Endothelial cell of umbilical vein (primary cell): ENCODE measurements at regions not wholly inside any gene's neighbourhood (a gene's known extent, or its start where the extent isn't known, plus 50 kb on each side); places are given as distances from the start of the nearest gene placed in this dataset.

Experiments used
- BruUV-seq: library from RNA; stranded (reverse); fragments of 400-500 nt; replicated peaks from 2 replicates; lab custom pipeline; 2021; lab: Mats Ljungman, UMichigan
- CTCF ChIA-PET: fragments of 300-600, 350-600 bp; sonication (Branson Sonifier 250); formaldehyde crosslinking; loops from one replicate; lab custom pipeline; 2021; ENCODE audit warnings: antibody characterized with exemption, inconsistent platforms; lab: Charles Lee
- POLR2A ChIA-PET: fragments of 300-600, 350-600 bp; sonication (Branson Sonifier 250); formaldehyde crosslinking; loops from one replicate; lab custom pipeline; 2021; ENCODE audit warnings: antibody characterized with exemption, inconsistent platforms; lab: Charles Lee
- DNase-seq: peaks from one replicate; pipeline ENCODE4 v3.0.0-alpha.2; 2011; ENCODE audit warnings: low read depth, low spot score
- FAIRE-seq: peaks from 2 replicates; lab custom pipeline; 2011; peaks lifted over from hg19 to GRCh38; lab: Jason Lieb, UNC
- H2AFZ ChIP-seq: 2 replicates; pipeline ENCODE4 v1.6.0; 2012; ENCODE audit warnings: low read depth, low read length, control low read depth, inconsistent platforms
- H3K27ac ChIP-seq: 2 replicates; pipeline ENCODE4 v1.5.1; 2011; ENCODE audit warnings: low read depth, mild to moderate bottlenecking, control low read depth, low read length, moderate library complexity; ENCODE audit not compliant: insufficient read depth
- H3K27me3 ChIP-seq, 2 experiments: 2 replicates each; pipeline versions ENCODE4 v1.6.0 to v1.6.1; 2011; ENCODE audit warnings: low read length in 2 of 2, mixed read lengths in 1 of 2; ENCODE audit not compliant: control insufficient read depth in 2 of 2, insufficient read depth in 2 of 2
- H3K36me3 ChIP-seq, 2 experiments: 2 replicates in 1 of 2; 3 replicates in 1 of 2; pipeline ENCODE4 v1.5.1; 2011; ENCODE audit warnings: low read length in 2 of 2, mild to moderate bottlenecking in 1 of 2, moderate library complexity in 1 of 2; ENCODE audit not compliant: control insufficient read depth in 2 of 2, insufficient read depth in 2 of 2; ENCODE audit errors: extremely low read depth in 1 of 2
- H3K4me1 ChIP-seq: 3 replicates; pipeline ENCODE4 v1.5.1; 2011; ENCODE audit warnings: mild to moderate bottlenecking, low read length; ENCODE audit not compliant: control insufficient read depth, insufficient read depth; ENCODE audit errors: extremely low read depth
- H3K4me2 ChIP-seq: 2 replicates; pipeline ENCODE4 v1.6.1; 2011; ENCODE audit warnings: low read length, control low read depth, mixed read lengths; ENCODE audit not compliant: insufficient read depth
- H3K4me3 ChIP-seq, 3 experiments: fragments of 200-600 bp in 1 of 3; sonication (generic), shearing (Covaris generic) in 1 of 3; replicated peaks in 1 of 3; 2 replicates each; pipeline ENCODE4 v1.5.1; 2011 to 2016; ENCODE audit warnings: control low read depth in 3 of 3, low read length in 3 of 3, mild to moderate bottlenecking in 2 of 3, inconsistent platforms in 1 of 3, low read depth in 1 of 3, moderate library complexity in 1 of 3; ENCODE audit not compliant: insufficient read depth in 1 of 3
- H3K79me2 ChIP-seq: 2 replicates; pipeline ENCODE4 v1.6.0; 2012; ENCODE audit warnings: low read length, inconsistent platforms; ENCODE audit not compliant: control insufficient read depth, insufficient read depth
- H3K9ac ChIP-seq: replicated peaks from 2 replicates; pipeline ENCODE3; 2011; ENCODE audit warnings: low read length, control low read depth; ENCODE audit not compliant: insufficient read depth; ENCODE audit errors: extremely low read depth
- H3K9me1 ChIP-seq: replicated peaks from 3 replicates; pipeline ENCODE4 v1.6.0; 2011; ENCODE audit warnings: mild to moderate bottlenecking, low read length; ENCODE audit not compliant: control insufficient read depth, insufficient read depth; ENCODE audit errors: extremely low read depth
- H3K9me3 ChIP-seq: replicated peaks from 2 replicates; pipeline ENCODE4 v1.5.1; 2012; ENCODE audit warnings: low read length, inconsistent platforms; ENCODE audit not compliant: control insufficient read depth, insufficient read depth
- H4K20me1 ChIP-seq: replicated peaks from 2 replicates; pipeline ENCODE3; 2011; ENCODE audit warnings: mild to moderate bottlenecking, low read length; ENCODE audit not compliant: control insufficient read depth, insufficient read depth; ENCODE audit errors: extremely low read depth
- EZH2 ChIP-seq: IDR thresholded peaks from 2 replicates; pipeline ENCODE4 v1.6.1; 2012; ENCODE audit warnings: borderline replicate concordance, low read depth, mild to moderate bottlenecking, moderate library complexity, low read length, inconsistent platforms; ENCODE audit not compliant: severe bottlenecking
- FOS ChIP-seq: IDR thresholded peaks from 2 replicates; pipeline ENCODE4 v1.6.1; 2011; ENCODE audit warnings: mild to moderate bottlenecking, low read length, moderate library complexity, borderline replicate concordance; ENCODE audit not compliant: insufficient read depth
- GATA2 ChIP-seq: IDR thresholded peaks from 2 replicates; pipeline ENCODE4 v1.7.0; 2011; ENCODE audit warnings: low read depth, mild to moderate bottlenecking, moderate library complexity, mixed read lengths, low read length; ENCODE audit not compliant: insufficient read length, insufficient read depth
- JUN ChIP-seq: IDR thresholded peaks from 2 replicates; pipeline ENCODE4 v1.6.1; 2011; ENCODE audit warnings: borderline replicate concordance, low read depth; ENCODE audit not compliant: insufficient read length, insufficient read depth
- POLR2A ChIP-seq: IDR thresholded peaks from 2 replicates; pipeline ENCODE4 v1.6.1; 2012; ENCODE audit warnings: low read depth, mild to moderate bottlenecking, control low read depth, low read length
- POLR2AphosphoS5 ChIP-seq: IDR thresholded peaks from 2 replicates; pipeline ENCODE4 v1.6.1; 2012; ENCODE audit warnings: low read depth, mild to moderate bottlenecking, control low read depth, low read length, moderate library complexity; ENCODE audit not compliant: insufficient read depth
- dilution Hi-C: fragments of 300-500 bp; cut with MboI; formaldehyde crosslinking; loops from one replicate; pipeline ENCODE4 v1.15.0; 2019; ENCODE audit warnings: low sequenced_read_pairs; ENCODE audit not compliant: extremely low pct_ligation_motif_present
- intact Hi-C: fragments of 100-400 bp; cut with micrococcal nuclease; formaldehyde crosslinking; loops from one replicate; pipeline ENCODE4 v1.10.0; 2022
- TF ChIP-seq, protein P1 (sequence below): IDR thresholded peaks from 2 replicates; pipeline ENCODE4 v1.6.1; 2011; ENCODE audit not compliant: insufficient read depth, insufficient read length
- TF ChIP-seq, protein P2 (sequence below), 2 donors: IDR thresholded peaks; 1 replicate in 1 of 2; 2 replicates in 1 of 2; pipeline ENCODE4 v1.5.1; 2011; ENCODE audit warnings: low read length in 2 of 2, mild to moderate bottlenecking in 2 of 2, moderate library complexity in 2 of 2, control low read depth in 1 of 2, inconsistent platforms in 1 of 2, low read depth in 1 of 2; ENCODE audit not compliant: insufficient read depth in 1 of 2; ENCODE audit errors: extremely low read depth in 1 of 2

DNA sequence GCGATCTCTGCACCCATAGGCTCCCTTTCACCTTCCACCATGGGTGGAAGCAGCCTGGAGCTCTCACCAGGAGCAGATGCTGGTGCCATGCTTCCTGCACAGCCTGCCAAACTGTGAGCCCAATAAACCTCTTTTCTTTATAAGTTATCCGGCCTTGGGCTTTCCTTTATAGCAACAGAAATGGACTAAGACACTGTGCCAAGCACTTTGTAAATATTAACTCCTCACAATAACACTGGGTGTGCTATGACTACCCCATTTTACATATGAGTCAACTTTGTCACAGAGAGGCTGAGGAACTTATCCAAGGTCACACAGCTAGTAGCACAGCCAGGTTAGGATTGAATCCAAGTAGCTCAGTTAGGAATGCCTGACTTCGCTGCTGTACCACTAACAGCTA, 79.7 kb upstream of the KCNMA1 start:
- no peak overlapping the region for H3K9ac ChIP-seq
- no peak for DNase-seq
- ChIA-PET CTCF (interaction anchor here (1.0 to 14.8 kb wide), 7 partner anchors 17 to 551 kb away, joined by 3 to 317 read pairs (median 3); no protein-coding TSS in a partner anchor), POLR2A (no interaction called here)
- H3K79me2 ChIP-seq, result no peaks in the 10 kb centered on the region
- no peaks in the 10 kb centered on the region for H3K36me3 ChIP-seq
- TF ChIP-seq JUN, result no peak
- TF ChIP-seq POLR2A, result no peak
- TF ChIP-seq FOS, result no peak
- no peak for TF ChIP-seq POLR2AphosphoS5
- TF ChIP-seq EZH2, result no peak
- TF ChIP-seq, protein P1, sequence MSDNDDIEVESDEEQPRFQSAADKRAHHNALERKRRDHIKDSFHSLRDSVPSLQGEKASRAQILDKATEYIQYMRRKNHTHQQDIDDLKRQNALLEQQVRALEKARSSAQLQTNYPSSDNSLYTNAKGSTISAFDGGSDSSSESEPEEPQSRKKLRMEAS, result no peak
- TF ChIP-seq, protein P2, sequence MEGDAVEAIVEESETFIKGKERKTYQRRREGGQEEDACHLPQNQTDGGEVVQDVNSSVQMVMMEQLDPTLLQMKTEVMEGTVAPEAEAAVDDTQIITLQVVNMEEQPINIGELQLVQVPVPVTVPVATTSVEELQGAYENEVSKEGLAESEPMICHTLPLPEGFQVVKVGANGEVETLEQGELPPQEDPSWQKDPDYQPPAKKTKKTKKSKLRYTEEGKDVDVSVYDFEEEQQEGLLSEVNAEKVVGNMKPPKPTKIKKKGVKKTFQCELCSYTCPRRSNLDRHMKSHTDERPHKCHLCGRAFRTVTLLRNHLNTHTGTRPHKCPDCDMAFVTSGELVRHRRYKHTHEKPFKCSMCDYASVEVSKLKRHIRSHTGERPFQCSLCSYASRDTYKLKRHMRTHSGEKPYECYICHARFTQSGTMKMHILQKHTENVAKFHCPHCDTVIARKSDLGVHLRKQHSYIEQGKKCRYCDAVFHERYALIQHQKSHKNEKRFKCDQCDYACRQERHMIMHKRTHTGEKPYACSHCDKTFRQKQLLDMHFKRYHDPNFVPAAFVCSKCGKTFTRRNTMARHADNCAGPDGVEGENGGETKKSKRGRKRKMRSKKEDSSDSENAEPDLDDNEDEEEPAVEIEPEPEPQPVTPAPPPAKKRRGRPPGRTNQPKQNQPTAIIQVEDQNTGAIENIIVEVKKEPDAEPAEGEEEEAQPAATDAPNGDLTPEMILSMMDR (IDR thresholded peaks at IDR 0.05; ENCODE audit: extremely low read depth in 1 of 2, insufficient read depth in 1 of 2, low read depth in 1 of 2, low read length in 2 of 2), result no peak
- TF ChIP-seq GATA2, result no peak
- no peaks in the 10 kb centered on the region for H3K9me1 ChIP-seq
- BruUV-seq, result no TSS peak
- H4K20me1 ChIP-seq, result no peaks in the 10 kb centered on the region
- no peaks in the 10 kb centered on the region for H3K27me3 ChIP-seq
- peaks cover 5% of the 10 kb centered on the region for H3K4me1 ChIP-seq
- H3K4me3 ChIP-seq, result no peak overlapping the region
- H3K27ac ChIP-seq, result no peak overlapping the region
- no peaks in the 10 kb centered on the region for H3K9me3 ChIP-seq
- no peak for FAIRE-seq
- dilution Hi-C loops (no loop called here), intact Hi-C loops (loop anchor here (5.0 kb wide), 1 partner anchor 310 kb away; the partner anchor contains the start of gene POLR3A)
- no peak overlapping the region for H3K4me2 ChIP-seq
- H2AFZ ChIP-seq, result no peak overlapping the region
